H9 (cell line): ENCODE measurements at regions not wholly inside any gene's neighbourhood (a gene's known extent, or its start where the extent isn't known, plus 50 kb on each side); places are given as distances from the start of the nearest gene placed in this dataset.

Source experiments
- DNase-seq: peaks from one replicate; pipeline ENCODE4 v3.0.0-alpha.2; 2017
- H2AFZ ChIP-seq: one replicate; pipeline ENCODE4 v1.6.1; 2013; ENCODE audit warnings: mild to moderate bottlenecking, low read length, control low read depth, moderate library complexity
- H2AK5ac ChIP-seq: 2 replicates; pipeline ENCODE4 v1.6.1; 2013; ENCODE audit warnings: low read length, control low read depth, mixed read lengths; ENCODE audit not compliant: insufficient read length
- H2BK120ac ChIP-seq: one replicate; pipeline ENCODE4 v1.6.1; 2013; ENCODE audit warnings: low read depth, mild to moderate bottlenecking, low read length, control low read depth, inconsistent platforms; ENCODE audit not compliant: poor library complexity, severe bottlenecking
- H2BK12ac ChIP-seq: 2 replicates; pipeline ENCODE4 v1.6.1; 2013; ENCODE audit warnings: low read length, control low read depth, mixed read lengths, low read depth; ENCODE audit not compliant: insufficient read length
- H2BK15ac ChIP-seq: 2 replicates; pipeline ENCODE4 v1.6.1; 2013; ENCODE audit warnings: low read depth, low read length, control low read depth
- H2BK20ac ChIP-seq: one replicate; pipeline ENCODE4 v1.6.1; 2013; ENCODE audit warnings: low read depth, mild to moderate bottlenecking, low read length, control low read depth, inconsistent platforms; ENCODE audit not compliant: poor library complexity, severe bottlenecking
- H2BK5ac ChIP-seq: 2 replicates; pipeline ENCODE4 v1.6.1; 2013; ENCODE audit warnings: low read length, control low read depth, mixed read lengths; ENCODE audit not compliant: insufficient read length
- H3K14ac ChIP-seq: 2 replicates; pipeline ENCODE4 v1.6.1; 2013; ENCODE audit warnings: low read length, control low read depth; ENCODE audit not compliant: insufficient read depth
- H3K18ac ChIP-seq: 2 replicates; pipeline ENCODE4 v1.6.1; 2013; ENCODE audit warnings: low read depth, mild to moderate bottlenecking, mixed read lengths, low read length, control low read depth; ENCODE audit not compliant: insufficient read length
- H3K23ac ChIP-seq: 2 replicates; pipeline ENCODE4 v1.6.1; 2013; ENCODE audit warnings: low read length, control low read depth, mixed read lengths, low read depth; ENCODE audit not compliant: insufficient read length
- H3K23me2 ChIP-seq: 2 replicates; pipeline ENCODE4 v1.6.1; 2013; ENCODE audit warnings: low read depth, mild to moderate bottlenecking, mixed read lengths, low read length, control low read depth; ENCODE audit not compliant: insufficient read length, poor library complexity, severe bottlenecking
- H3K27ac ChIP-seq: 2 replicates; pipeline ENCODE4 v1.5.1; 2013; ENCODE audit warnings: low read length, control low read depth, mixed read lengths, low read depth; ENCODE audit not compliant: insufficient read length
- H3K27me3 ChIP-seq: 2 replicates; pipeline ENCODE4 v1.6.1; 2013; ENCODE audit warnings: low read length, control low read depth, inconsistent platforms; ENCODE audit not compliant: insufficient read depth
- H3K4ac ChIP-seq: 2 replicates; pipeline ENCODE4 v1.6.1; 2013; ENCODE audit warnings: low read depth, mild to moderate bottlenecking, control low read depth, inconsistent platforms, low read length, moderate library complexity
- H3K4me1 ChIP-seq: 2 replicates; pipeline ENCODE4 v1.6.1; 2013; ENCODE audit warnings: low read length, control low read depth, inconsistent platforms; ENCODE audit not compliant: insufficient read depth
- H3K4me2 ChIP-seq: 2 replicates; pipeline ENCODE4 v1.6.1; 2013; ENCODE audit warnings: low read length, control low read depth, mixed read lengths; ENCODE audit not compliant: insufficient read length, insufficient read depth
- H3K56ac ChIP-seq: 2 replicates; pipeline ENCODE4 v1.6.1; 2013; ENCODE audit warnings: low read depth, mild to moderate bottlenecking, mixed read lengths, low read length, control low read depth; ENCODE audit not compliant: insufficient read length
- H3K79me1 ChIP-seq: 2 replicates; pipeline ENCODE4 v1.6.1; 2013; ENCODE audit warnings: low read depth, mild to moderate bottlenecking, moderate library complexity, low read length, control low read depth, inconsistent platforms; ENCODE audit not compliant: insufficient read depth, poor library complexity, severe bottlenecking
- H3K79me2 ChIP-seq: 2 replicates; pipeline ENCODE4 v1.6.1; 2013; ENCODE audit warnings: low read length, control low read depth, inconsistent platforms; ENCODE audit not compliant: insufficient read depth
- H3K9ac ChIP-seq: 2 replicates; pipeline ENCODE4 v1.6.1; 2013; ENCODE audit warnings: low read length, control low read depth, mixed read lengths; ENCODE audit not compliant: insufficient read length; ENCODE audit errors: extremely low read depth
- H3K9me3 ChIP-seq: one replicate; pipeline ENCODE4 v1.6.1; 2013; ENCODE audit warnings: low read depth, low read length, inconsistent platforms; ENCODE audit not compliant: control insufficient read depth
- H3T11ph ChIP-seq: one replicate; pipeline ENCODE4 v1.6.1; 2013; ENCODE audit warnings: mild to moderate bottlenecking, low read length, control low read depth, inconsistent platforms
- H4K20me1 ChIP-seq: one replicate; pipeline ENCODE4 v1.6.1; 2013; ENCODE audit not compliant: control insufficient read depth, insufficient read length, insufficient read depth
- H4K5ac ChIP-seq: 2 replicates; pipeline ENCODE4 v1.6.1; 2013; ENCODE audit warnings: low read depth, mild to moderate bottlenecking, mixed read lengths, low read length, control low read depth; ENCODE audit not compliant: insufficient read length
- H4K8ac ChIP-seq: replicated peaks from 2 replicates; pipeline ENCODE4 v1.6.1; 2013; ENCODE audit warnings: low read length, control low read depth, mixed read lengths, low read depth; ENCODE audit not compliant: insufficient read length
- H4K91ac ChIP-seq: 2 replicates; pipeline ENCODE4 v1.6.1; 2013; ENCODE audit warnings: low read depth, mild to moderate bottlenecking, moderate library complexity, mixed read lengths, low read length, control low read depth; ENCODE audit not compliant: insufficient read length
- H3K27ac Mint-ChIP-seq, 3 experiments: 2 replicates in 2 of 3; 3 replicates in 1 of 3; pipeline ENCODE4 v1.8.0; 2020 to 2021; ENCODE audit warnings: mixed read lengths in 3 of 3, mild to moderate bottlenecking in 1 of 3, moderate library complexity in 1 of 3
- H3K27me3 Mint-ChIP-seq: 2 replicates; pipeline ENCODE4 v1.8.0; 2021; ENCODE audit warnings: low read depth, mild to moderate bottlenecking, moderate library complexity, mixed read lengths
- H3K36me3 Mint-ChIP-seq, 3 experiments: 2 replicates in 2 of 3; 3 replicates in 1 of 3; pipeline ENCODE4 v1.8.0; 2020 to 2021; ENCODE audit warnings: low read depth in 3 of 3, mixed read lengths in 3 of 3; ENCODE audit not compliant: insufficient read depth in 1 of 3
- H3K4me1 Mint-ChIP-seq, 2 experiments: 2 replicates each; pipeline ENCODE4 v1.8.0; 2020; ENCODE audit warnings: mixed read lengths in 2 of 2
- H3K4me3 Mint-ChIP-seq, 2 experiments: 2 replicates in 1 of 2; 3 replicates in 1 of 2; pipeline ENCODE4 v1.8.0; 2020 to 2021; ENCODE audit warnings: mild to moderate bottlenecking in 2 of 2, mixed read lengths in 2 of 2, moderate library complexity in 1 of 2
- H3K9me3 Mint-ChIP-seq, 2 experiments: 2 replicates in 1 of 2; 3 replicates in 1 of 2; pipeline ENCODE4 v1.8.0; 2020; ENCODE audit warnings: mild to moderate bottlenecking in 2 of 2, mixed read lengths in 2 of 2, moderate library complexity in 1 of 2
- CTCF ChIP-seq: fragments of 200-600 bp; sonication (generic); conservative IDR thresholded peaks from 3 replicates; pipeline ENCODE4 v1.8.0; 2021; ENCODE audit warnings: antibody characterized with exemption, mild to moderate bottlenecking
- WGBS: extraction: QIAGEN DNeasy Blood & Tissue Kit; methylation state at CpG from one replicate; pipeline ENCODE4 v1.1.7; 2013; ENCODE audit warnings: missing lambda C conversion rate, low lambda C conversion rate, mixed read lengths; ENCODE audit not compliant: insufficient read length; ENCODE audit errors: extremely low coverage; 5-methylcytosine and 5-hydroxymethylcytosine counted together

GRCh38 chr5:52443187-52443586 is 344.5 kb upstream of the ITGA1 start:
- H3K79me1 ChIP-seq: no peaks in the 10 kb centered on the region
- H4K5ac ChIP-seq: no peak overlapping the region
- no peak overlapping the region for H3K14ac ChIP-seq
- no peak overlapping the region for H2BK20ac ChIP-seq
- no peaks in the 10 kb centered on the region for H4K20me1 ChIP-seq
- Mint-ChIP-seq H3K4me3 (no peak overlapping the region), H3K4me1 (peaks cover 5 to 7% of the 10 kb centered on the region in 2 experiments; a peak in 1 of 4 replicates), H3K27me3 (no peaks in the 10 kb centered on the region), H3K9me3 (peaks cover 2 to 3% of the 10 kb centered on the region in 2 experiments; a peak in 3 of 5 replicates), H3K27ac (no peak overlapping the region), H3K36me3 (peaks cover 0 to 9% (median 4%) of the 10 kb centered on the region in 3 experiments; a peak in 2 of 7 replicates)
- H3K4ac ChIP-seq: no peak overlapping the region
- no peak overlapping the region for H4K8ac ChIP-seq
- no peak overlapping the region for H3K9ac ChIP-seq
- WGBS: no CpG with 5 or more reads among the region's 3 CpGs
- no peaks in the 10 kb centered on the region for H3K23me2 ChIP-seq
- H3K27me3 ChIP-seq: no peaks in the 10 kb centered on the region; the same call in 1 of the 2 replicates
- H2BK12ac ChIP-seq: no peak overlapping the region
- H4K91ac ChIP-seq: no peak overlapping the region
- H3K27ac ChIP-seq: no peak overlapping the region
- no peak overlapping the region for H3K4me2 ChIP-seq
- no peaks in the 10 kb centered on the region for H3K9me3 ChIP-seq
- DNase-seq: no peak
- H3T11ph ChIP-seq: no peak overlapping the region
- H3K79me2 ChIP-seq: no peaks in the 10 kb centered on the region
- H2BK5ac ChIP-seq: no peak overlapping the region
- H3K18ac ChIP-seq: no peak overlapping the region
- no peak overlapping the region for H2AK5ac ChIP-seq
- no peak overlapping the region for H2BK120ac ChIP-seq
- no peak overlapping the region for H3K23ac ChIP-seq
- no peak overlapping the region for H2AFZ ChIP-seq
- no peak overlapping the region for H3K56ac ChIP-seq
- no peak overlapping the region for H2BK15ac ChIP-seq
- TF ChIP-seq CTCF: no peak
- H3K4me1 ChIP-seq: no peaks in the 10 kb centered on the region; the same call in 1 of the 2 replicates
